H1 (cell line): ENCODE measurements at regions not wholly inside any gene's neighbourhood (a gene's known extent, or its start where the extent isn't known, plus 50 kb on each side); places are given as distances from the start of the nearest gene placed in this dataset.

ENCODE experiments used
- CEBPB ChIP-seq: IDR thresholded peaks from 2 replicates; pipeline ENCODE4 v1.6.1; 2012; ENCODE audit warnings: low read depth, low read length
- EZH2 ChIP-seq: fragments of 200-600 bp; sonication (generic); IDR thresholded peaks from 2 replicates; pipeline ENCODE4 v1.7.1; 2012; ENCODE audit warnings: low read depth, mild to moderate bottlenecking, moderate library complexity, low read length, inconsistent platforms; ENCODE audit not compliant: severe bottlenecking
- POLR2AphosphoS5 ChIP-seq: IDR thresholded peaks from 2 replicates; pipeline ENCODE4 v1.6.1; 2011; ENCODE audit warnings: low read depth, low read length

DNA sequence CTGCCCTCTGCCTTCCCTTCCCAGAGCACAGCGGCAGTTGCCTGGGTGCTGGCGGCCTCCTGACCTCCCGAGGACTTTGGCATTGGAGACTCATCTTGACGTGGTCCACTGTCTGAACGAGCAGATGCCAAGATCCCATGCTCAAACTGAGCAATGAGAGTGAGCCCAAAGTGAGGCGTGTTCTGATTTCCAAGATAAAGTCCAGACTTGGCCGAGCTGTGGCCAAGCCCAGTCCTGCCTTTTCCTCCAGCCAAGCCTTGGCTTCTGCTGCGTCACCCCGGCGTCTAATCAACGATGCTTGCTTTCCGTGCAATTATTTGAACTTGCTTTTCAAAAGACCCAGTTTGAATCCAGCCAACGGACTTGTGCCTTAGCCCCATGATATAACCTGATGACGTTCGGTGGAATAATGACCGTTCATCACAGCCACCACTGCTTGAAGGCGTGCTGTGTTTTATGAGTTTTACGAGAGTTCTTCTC is 179.2 kb downstream of the IRF8 start:
- TF ChIP-seq POLR2AphosphoS5 (no peak), EZH2 (no peak), CEBPB (no peak)
